Activated T-helper 17 cell treated with anti-CD3 and anti-CD28 coated beads, Interleukin-2, amount 50 U/mL, for 72 hours (primary cell): ENCODE measurements at regions not wholly inside any gene's neighbourhood (a gene's known extent, or its start where the extent isn't known, plus 50 kb on each side); places are given as distances from the start of the nearest gene placed in this dataset.

Source experiments
- ATAC-seq: fragments of 150-1000 bp; cut with Tn5 transposase; replicated peaks from 2 replicates; pipeline ENCODE4 v1.10.0; 2021; ENCODE audit warnings: mild to moderate bottlenecking, moderate library complexity
- H3K27ac Mint-ChIP-seq: one replicate; pipeline ENCODE4 v1.8.0; 2022; ENCODE audit warnings: mixed read lengths
- H3K27me3 Mint-ChIP-seq: one replicate; pipeline ENCODE4 v1.8.0; 2022; ENCODE audit warnings: mixed read lengths
- H3K36me3 Mint-ChIP-seq: one replicate; pipeline ENCODE4 v1.8.0; 2022; ENCODE audit warnings: low read depth, mild to moderate bottlenecking, mixed read lengths
- H3K4me1 Mint-ChIP-seq: one replicate; pipeline ENCODE4 v1.8.0; 2022; ENCODE audit warnings: mixed read lengths
- H3K4me3 Mint-ChIP-seq: one replicate; pipeline ENCODE4 v1.8.0; 2022; ENCODE audit warnings: mild to moderate bottlenecking, mixed read lengths
- H3K9me3 Mint-ChIP-seq: one replicate; pipeline ENCODE4 v1.8.0; 2022; ENCODE audit warnings: mixed read lengths

DNA sequence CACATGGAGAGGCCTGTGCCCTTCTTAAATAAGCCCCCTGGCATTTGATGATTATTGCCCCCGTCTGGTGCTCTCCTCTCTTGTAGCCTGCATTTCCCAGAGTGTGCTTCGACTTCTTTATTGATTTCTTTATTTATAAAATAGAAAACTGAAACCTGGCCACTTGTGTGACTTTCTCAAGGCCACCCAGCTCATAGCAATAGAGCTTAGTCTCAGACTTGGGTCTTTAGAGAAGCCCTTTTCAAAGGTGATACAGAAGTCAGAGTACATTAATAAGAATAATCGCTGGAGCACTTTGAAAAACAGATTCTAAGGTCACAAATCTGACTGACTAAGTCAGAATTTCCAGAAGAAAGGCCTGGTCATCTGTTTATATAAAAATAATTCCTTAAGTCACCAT lies 86.6 kb downstream of the NOC3L start:
- H3K4me1 Mint-ChIP-seq: no peaks in the 10 kb centered on the region
- peaks cover 4% of the 10 kb centered on the region for H3K9me3 Mint-ChIP-seq
- ATAC-seq: no peak
- no peak overlapping the region for H3K4me3 Mint-ChIP-seq
- H3K36me3 Mint-ChIP-seq: no peaks in the 10 kb centered on the region
- H3K27me3 Mint-ChIP-seq: peaks cover 12% of the 10 kb centered on the region
- H3K27ac Mint-ChIP-seq: no peak overlapping the region

DNA sequence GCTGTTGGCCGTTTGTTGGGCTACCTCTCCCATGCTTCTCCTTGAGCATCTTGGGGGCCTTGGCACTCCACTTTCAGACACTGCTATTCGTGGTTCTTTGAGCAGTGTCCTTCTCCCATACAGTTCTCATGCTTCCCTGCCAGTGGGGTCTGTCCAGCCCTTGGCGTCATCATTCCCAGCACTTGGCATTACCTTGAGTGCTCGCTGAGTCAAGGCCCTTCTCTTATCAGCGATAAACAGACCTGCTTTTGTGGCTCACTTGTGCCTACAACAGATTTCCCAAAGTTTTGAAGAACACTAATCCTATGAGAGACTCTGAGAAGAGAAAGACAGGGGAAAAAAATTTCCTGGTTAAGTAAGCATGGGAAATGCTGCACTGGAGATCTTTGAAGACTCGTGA lies 85.3 kb downstream of the NOC3L start:
- no peaks in the 10 kb centered on the region for H3K36me3 Mint-ChIP-seq
- peaks cover 4% of the 10 kb centered on the region for H3K9me3 Mint-ChIP-seq
- peaks cover 12% of the 10 kb centered on the region for H3K27me3 Mint-ChIP-seq
- no peak for ATAC-seq
- no peak overlapping the region for H3K27ac Mint-ChIP-seq
- no peak overlapping the region for H3K4me3 Mint-ChIP-seq
- no peaks in the 10 kb centered on the region for H3K4me1 Mint-ChIP-seq

DNA sequence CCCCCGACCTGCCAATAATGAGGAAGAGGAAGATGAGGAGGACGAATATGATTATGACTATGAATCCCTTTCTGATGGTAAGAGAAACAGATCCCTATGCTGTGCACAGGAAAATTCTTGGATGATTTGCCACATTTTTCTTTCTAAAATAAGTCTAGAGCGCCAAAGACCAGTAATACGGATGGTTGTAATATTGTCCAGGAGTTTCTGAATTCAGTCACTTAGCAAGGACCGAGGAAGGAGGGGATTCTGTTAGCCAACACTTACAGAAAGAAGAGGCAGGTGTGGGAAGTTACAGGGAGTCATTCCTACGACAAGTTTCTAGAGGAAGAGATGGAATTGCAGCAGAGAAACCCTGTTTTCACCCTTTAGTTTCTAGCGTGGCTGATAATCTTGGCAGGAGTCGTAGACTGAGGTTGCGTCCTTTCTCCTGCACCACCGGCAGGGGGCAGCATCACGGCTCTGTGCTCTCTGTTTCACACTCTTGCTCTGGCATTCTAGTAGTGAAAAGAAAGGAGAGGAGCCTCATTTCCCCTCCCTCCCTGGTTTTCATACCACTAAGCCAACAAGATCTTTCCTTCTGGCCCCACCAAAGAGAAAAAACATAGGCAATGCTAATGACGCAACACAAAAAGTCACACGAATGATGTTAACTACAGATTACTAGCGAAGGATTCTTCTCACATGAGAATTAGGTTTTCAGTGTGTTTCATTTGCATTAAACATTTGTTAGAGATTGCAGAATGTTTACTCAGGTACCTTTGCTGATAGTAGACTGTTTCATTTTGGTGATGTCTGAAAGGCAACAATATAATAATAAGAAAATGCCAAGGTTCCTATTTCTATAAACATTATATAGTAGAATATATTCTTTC lies 82.7 kb downstream of the NOC3L start:
- Mint-ChIP-seq H3K27ac (no peak overlapping the region), H3K4me3 (no peak overlapping the region), H3K4me1 (no peaks in the 10 kb centered on the region), H3K27me3 (peaks cover 17% of the 10 kb centered on the region), H3K9me3 (no peaks in the 10 kb centered on the region), H3K36me3 (no peaks in the 10 kb centered on the region)
- ATAC-seq: peak; percentile 68

DNA sequence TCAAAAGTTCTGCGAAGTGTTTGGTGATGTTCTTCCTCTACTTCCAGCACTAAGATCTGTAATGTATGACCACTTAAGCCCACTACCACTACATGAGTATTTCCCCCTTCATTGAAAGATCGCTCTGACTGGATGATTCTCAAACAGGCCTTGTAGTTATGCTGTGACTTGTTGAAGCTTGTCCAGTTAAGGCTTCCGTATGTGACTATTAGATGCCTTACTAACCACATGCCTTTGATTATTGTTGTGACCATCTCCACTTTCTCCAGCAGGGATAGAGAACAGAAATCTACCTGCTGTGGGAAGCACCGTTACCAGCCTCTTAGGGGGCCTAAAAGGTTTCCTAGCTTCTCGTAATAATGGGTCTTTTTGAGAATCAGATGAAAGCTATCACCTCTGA lies 81.1 kb downstream of the NOC3L start:
- H3K36me3 Mint-ChIP-seq: no peaks in the 10 kb centered on the region
- no peak overlapping the region for H3K27ac Mint-ChIP-seq
- no peaks in the 10 kb centered on the region for H3K9me3 Mint-ChIP-seq
- H3K4me1 Mint-ChIP-seq: no peaks in the 10 kb centered on the region
- peaks cover 24% of the 10 kb centered on the region for H3K27me3 Mint-ChIP-seq
- H3K4me3 Mint-ChIP-seq: no peak overlapping the region
- no peak for ATAC-seq

DNA sequence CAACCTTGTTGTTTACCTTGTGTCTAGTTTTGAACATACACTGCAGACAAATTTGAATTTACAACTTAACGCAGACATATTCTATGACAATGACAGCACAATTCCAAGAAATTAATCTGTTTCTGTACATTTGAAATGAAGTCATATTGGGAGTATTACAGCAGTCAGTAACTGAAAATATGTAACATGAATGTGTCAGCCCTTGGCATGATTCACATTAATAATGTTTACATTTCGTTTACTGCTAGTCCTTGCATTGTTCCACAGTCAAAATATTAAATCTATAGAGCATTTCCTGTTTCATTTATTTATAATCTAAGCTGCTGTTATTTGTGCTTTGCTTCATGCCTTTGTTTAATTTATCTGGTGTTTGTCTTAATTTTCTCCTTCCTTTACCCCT lies 80.4 kb downstream of the NOC3L start:
- no peaks in the 10 kb centered on the region for H3K4me1 Mint-ChIP-seq
- no peak for ATAC-seq
- no peak overlapping the region for H3K4me3 Mint-ChIP-seq
- no peaks in the 10 kb centered on the region for H3K9me3 Mint-ChIP-seq
- peaks cover 24% of the 10 kb centered on the region for H3K27me3 Mint-ChIP-seq
- H3K36me3 Mint-ChIP-seq: no peaks in the 10 kb centered on the region
- no peak overlapping the region for H3K27ac Mint-ChIP-seq
